Fibroblast of lung (primary cell): ENCODE measurements at regions not wholly inside any gene's neighbourhood (a gene's known extent, or its start where the extent isn't known, plus 50 kb on each side); places are given as distances from the start of the nearest gene placed in this dataset.

Experiments
- DNase-seq, 2 donors: peaks; one replicate each; pipeline versions ENCODE4 v3.0.0 to v3.0.0-alpha.2; 2010; ENCODE audit warnings: low read depth in 2 of 2
- H2AFZ ChIP-seq: 2 replicates; pipeline ENCODE4 v1.5.1; 2012; ENCODE audit warnings: low read length, control low read depth, inconsistent platforms
- H3K27ac ChIP-seq: 2 replicates; pipeline ENCODE4 v1.5.1; 2011; ENCODE audit warnings: low read length, control low read depth; ENCODE audit not compliant: insufficient read depth
- H3K27me3 ChIP-seq: 2 replicates; pipeline ENCODE4 v1.5.1; 2011; ENCODE audit warnings: mild to moderate bottlenecking, low read length; ENCODE audit not compliant: control insufficient read depth, insufficient read depth
- H3K36me3 ChIP-seq: 2 replicates; pipeline ENCODE4 v1.5.1; 2011; ENCODE audit warnings: low read length; ENCODE audit not compliant: control insufficient read depth, insufficient read depth
- H3K4me1 ChIP-seq: 2 replicates; pipeline ENCODE4 v1.5.1; 2011; ENCODE audit warnings: low read length; ENCODE audit not compliant: control insufficient read depth, insufficient read depth; ENCODE audit errors: extremely low read depth
- H3K4me2 ChIP-seq: 2 replicates; pipeline ENCODE4 v1.5.1; 2011; ENCODE audit warnings: low read length, control low read depth; ENCODE audit not compliant: insufficient read depth; ENCODE audit errors: extremely low read depth
- H3K4me3 ChIP-seq, 4 experiments: fragments of 200-600 bp in 1 of 4; sonication (generic) in 1 of 4; replicated peaks in 1 of 4; 2 replicates each; pipeline ENCODE4 v1.5.1; 2011 to 2016; ENCODE audit warnings: low read length in 4 of 4, low read depth in 3 of 4, mild to moderate bottlenecking in 3 of 4, control low read depth in 2 of 4, inconsistent platforms in 1 of 4, mixed read lengths in 1 of 4; ENCODE audit not compliant: insufficient read depth in 1 of 4; ENCODE audit errors: control extremely low read depth in 1 of 4
- H3K79me2 ChIP-seq: 2 replicates; pipeline ENCODE4 v1.5.1; 2012; ENCODE audit warnings: mild to moderate bottlenecking, low read length, inconsistent platforms; ENCODE audit not compliant: control insufficient read depth, insufficient read depth
- H3K9ac ChIP-seq: 2 replicates; pipeline ENCODE4 v1.5.1; 2011; ENCODE audit warnings: mild to moderate bottlenecking, low read length, control low read depth; ENCODE audit not compliant: insufficient read depth
- H3K9me3 ChIP-seq: 2 replicates; pipeline ENCODE4 v1.5.1; 2012; ENCODE audit warnings: low read depth, low read length; ENCODE audit not compliant: control insufficient read depth, insufficient read depth
- H4K20me1 ChIP-seq: 2 replicates; pipeline ENCODE4 v1.5.1; 2011; ENCODE audit warnings: low read length; ENCODE audit not compliant: control insufficient read depth, insufficient read depth; ENCODE audit errors: extremely low read depth
- EZH2 ChIP-seq: IDR thresholded peaks from 2 replicates; pipeline ENCODE4 v1.5.1; 2012; ENCODE audit warnings: low read length, control low read depth, mild to moderate bottlenecking; ENCODE audit errors: missing control alignments
- TF ChIP-seq, protein P1 (sequence below), 2 donors: IDR thresholded peaks in 1 of 2; conservative IDR thresholded peaks in 1 of 2; 1 replicate in 1 of 2; 2 replicates in 1 of 2; pipeline ENCODE4 v1.5.1; 2011 to 2012; ENCODE audit warnings: low read length in 2 of 2, control low read depth in 1 of 2, inconsistent platforms in 1 of 2, low read depth in 1 of 2, mild to moderate bottlenecking in 1 of 2

DNA sequence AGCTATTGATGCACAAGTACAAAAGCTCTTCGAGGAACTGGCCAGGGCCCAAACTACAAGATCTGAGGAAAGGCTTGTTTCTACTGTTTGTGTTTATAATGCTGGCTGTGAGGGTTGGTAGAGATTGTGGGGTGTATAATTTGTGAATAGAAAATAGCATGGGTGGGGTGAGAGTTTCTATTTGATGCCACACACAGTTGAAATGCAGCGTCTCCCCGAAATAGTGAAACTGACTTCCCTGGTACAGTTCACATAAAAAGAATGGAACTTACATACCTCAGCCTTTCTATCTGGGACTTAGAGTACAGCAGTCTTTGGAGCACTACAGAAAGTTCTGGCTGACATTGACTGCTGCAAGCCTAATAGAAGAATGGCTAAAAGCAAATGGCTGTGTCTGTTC lies 91.3 kb downstream of the DTWD1 start:
- no peak for DNase-seq
- Histone ChIP-seq H3K4me2 (no peak overlapping the region), H3K4me1 (no peaks in the 10 kb centered on the region), H3K27ac (no peak overlapping the region), H3K4me3 (no peak overlapping the region), H4K20me1 (no peaks in the 10 kb centered on the region), H3K9me3 (no peaks in the 10 kb centered on the region), H3K79me2 (no peaks in the 10 kb centered on the region), H3K27me3 (no peaks in the 10 kb centered on the region), H3K36me3 (no peaks in the 10 kb centered on the region), H3K9ac (no peak overlapping the region), H2AFZ (no peak overlapping the region)
- TF ChIP-seq EZH2: no peak
- TF ChIP-seq, protein P1, sequence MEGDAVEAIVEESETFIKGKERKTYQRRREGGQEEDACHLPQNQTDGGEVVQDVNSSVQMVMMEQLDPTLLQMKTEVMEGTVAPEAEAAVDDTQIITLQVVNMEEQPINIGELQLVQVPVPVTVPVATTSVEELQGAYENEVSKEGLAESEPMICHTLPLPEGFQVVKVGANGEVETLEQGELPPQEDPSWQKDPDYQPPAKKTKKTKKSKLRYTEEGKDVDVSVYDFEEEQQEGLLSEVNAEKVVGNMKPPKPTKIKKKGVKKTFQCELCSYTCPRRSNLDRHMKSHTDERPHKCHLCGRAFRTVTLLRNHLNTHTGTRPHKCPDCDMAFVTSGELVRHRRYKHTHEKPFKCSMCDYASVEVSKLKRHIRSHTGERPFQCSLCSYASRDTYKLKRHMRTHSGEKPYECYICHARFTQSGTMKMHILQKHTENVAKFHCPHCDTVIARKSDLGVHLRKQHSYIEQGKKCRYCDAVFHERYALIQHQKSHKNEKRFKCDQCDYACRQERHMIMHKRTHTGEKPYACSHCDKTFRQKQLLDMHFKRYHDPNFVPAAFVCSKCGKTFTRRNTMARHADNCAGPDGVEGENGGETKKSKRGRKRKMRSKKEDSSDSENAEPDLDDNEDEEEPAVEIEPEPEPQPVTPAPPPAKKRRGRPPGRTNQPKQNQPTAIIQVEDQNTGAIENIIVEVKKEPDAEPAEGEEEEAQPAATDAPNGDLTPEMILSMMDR (conservative IDR thresholded peaks at IDR 0.05 in 1 of 2, IDR thresholded peaks at IDR 0.05 in 1 of 2; ENCODE audit: low read depth in 1 of 2, low read length in 2 of 2): no peak

DNA sequence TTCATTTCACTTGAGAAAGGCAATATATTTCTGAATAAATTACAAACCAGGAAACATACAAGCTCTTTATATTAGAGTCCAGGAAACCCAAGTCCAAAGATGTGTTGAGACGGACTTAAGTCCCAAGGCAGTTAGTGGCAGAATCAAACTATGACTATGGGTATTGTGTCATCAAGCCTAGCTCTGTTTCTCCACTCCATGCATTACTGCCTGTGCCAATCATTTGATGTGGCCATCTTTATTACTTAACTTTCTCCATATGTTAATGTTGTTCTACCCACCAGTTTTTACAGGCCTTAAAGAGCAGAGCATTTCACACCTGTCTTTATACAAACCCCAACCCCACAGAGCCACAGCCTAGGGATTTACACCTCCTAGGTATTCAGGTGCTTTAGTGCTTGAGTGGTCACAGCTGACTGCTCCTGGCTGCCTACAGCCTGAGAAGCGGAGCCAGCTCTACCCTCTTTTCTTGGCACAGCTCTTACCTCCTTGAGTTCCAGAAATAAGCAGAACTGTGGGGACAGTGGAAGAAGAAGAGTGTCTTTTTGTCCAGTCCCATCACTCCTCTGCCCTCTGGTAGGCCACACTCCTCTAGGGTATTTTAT lies 92.1 kb downstream of the DTWD1 start:
- Histone ChIP-seq H3K36me3 (no peaks in the 10 kb centered on the region), H3K4me1 (no peaks in the 10 kb centered on the region), H3K9me3 (no peaks in the 10 kb centered on the region), H3K4me3 (no peak overlapping the region), H3K27me3 (no peaks in the 10 kb centered on the region), H3K9ac (no peak overlapping the region), H3K79me2 (no peaks in the 10 kb centered on the region), H2AFZ (no peak overlapping the region), H4K20me1 (no peaks in the 10 kb centered on the region), H3K27ac (no peak overlapping the region), H3K4me2 (no peak overlapping the region)
- no peak for DNase-seq
- TF ChIP-seq, protein P1 (conservative IDR thresholded peaks at IDR 0.05 in 1 of 2, IDR thresholded peaks at IDR 0.05 in 1 of 2; ENCODE audit: low read depth in 1 of 2, low read length in 2 of 2): no peak
- no peak for TF ChIP-seq EZH2

DNA sequence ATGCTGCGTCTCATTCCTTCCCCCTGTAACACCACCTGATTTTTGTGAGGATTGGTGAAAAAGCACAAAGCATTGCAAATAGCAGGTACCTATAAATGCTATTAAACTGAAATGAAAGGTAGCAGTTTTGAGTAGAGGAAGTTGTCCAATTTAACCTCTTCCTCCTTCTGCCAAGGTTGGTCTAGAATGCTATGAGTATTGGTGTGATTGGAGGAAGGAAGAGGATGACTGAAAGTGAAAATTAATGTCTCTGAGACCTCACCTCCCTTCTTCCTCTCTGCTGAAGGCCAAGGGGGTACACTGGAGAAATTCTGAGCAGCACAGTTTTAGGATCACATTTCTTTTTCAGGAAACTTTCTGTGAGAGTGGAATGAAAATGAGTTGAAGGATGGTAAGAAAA lies 94.4 kb downstream of the DTWD1 start:
- no peak for DNase-seq
- H3K79me2 ChIP-seq: no peaks in the 10 kb centered on the region
- no peaks in the 10 kb centered on the region for H4K20me1 ChIP-seq
- no peak overlapping the region for H3K9ac ChIP-seq
- no peaks in the 10 kb centered on the region for H3K4me1 ChIP-seq
- no peaks in the 10 kb centered on the region for H3K9me3 ChIP-seq
- H3K27me3 ChIP-seq: no peaks in the 10 kb centered on the region
- no peak overlapping the region for H2AFZ ChIP-seq
- no peak overlapping the region for H3K4me2 ChIP-seq
- no peak overlapping the region for H3K27ac ChIP-seq
- H3K4me3 ChIP-seq: no peak overlapping the region
- no peaks in the 10 kb centered on the region for H3K36me3 ChIP-seq
- TF ChIP-seq, protein P1 (conservative IDR thresholded peaks at IDR 0.05 in 1 of 2, IDR thresholded peaks at IDR 0.05 in 1 of 2; ENCODE audit: low read depth in 1 of 2, low read length in 2 of 2): no peak
- TF ChIP-seq EZH2: no peak
